ENCODE measurements at regions not wholly inside any gene's neighbourhood (a gene's known extent, or its start where the extent isn't known, plus 50 kb on each side); places are given as distances from the start of the nearest gene placed in this dataset.

DNA sequence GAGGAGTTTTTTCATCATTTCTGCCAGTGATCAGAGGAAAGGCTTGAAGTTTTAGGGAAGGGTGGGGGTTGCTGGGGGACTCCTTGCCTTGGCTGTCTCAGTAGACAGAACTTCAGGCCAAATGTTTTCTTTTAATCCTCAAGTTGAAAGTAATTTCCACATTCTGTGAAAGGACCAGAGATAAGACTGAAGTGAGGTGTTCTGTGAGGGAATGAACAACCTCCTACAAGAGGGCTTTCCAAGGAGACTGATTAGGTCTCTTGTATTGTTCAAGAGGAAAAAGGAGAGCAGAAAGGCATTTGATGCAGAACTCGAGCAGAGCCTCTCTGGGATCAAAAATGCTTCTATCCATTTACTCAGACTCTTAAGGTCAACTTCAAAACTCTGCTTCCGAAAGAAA is 282.1 kb upstream of the ATP10B start:
- no peak overlapping the region for H3K27ac ChIP-seq (ENCODE audit: control insufficient read depth, insufficient read depth)
- no peak overlapping the region for H3K4me3 ChIP-seq
- H3K9ac ChIP-seq (ENCODE audit: control insufficient read depth, insufficient read depth, low read length), result no peak overlapping the region
- ATAC-seq (no peak), DNase-seq (ENCODE audit: low read depth, low spot score) (no peak), FAIRE-seq (no peak)
- intact Hi-C loops (cut with micrococcal nuclease; ENCODE audit: unreplicated experiment), result no loop called here
- H3K79me2 ChIP-seq (ENCODE audit: control insufficient read depth, insufficient read depth, low read length), result no peaks in the 10 kb centered on the region
- no peak overlapping the region for H3K4me2 ChIP-seq (ENCODE audit: control insufficient read depth, insufficient read depth)
- H3K9me3 ChIP-seq (replicated peaks; ENCODE audit: control insufficient read depth, insufficient read depth, low read length), result no peaks in the 10 kb centered on the region
- in situ Hi-C loops (cut with MboI), result no loop called here
- POLR2A ChIA-PET, result interaction anchor here (1.0 kb wide), 1 partner anchor 108 kb away, joined by 4 read pairs; no protein-coding TSS in a partner anchor
- no peaks in the 10 kb centered on the region for H4K20me1 ChIP-seq (ENCODE audit: control insufficient read depth, insufficient read depth)
- RAD21 ChIA-PET (ENCODE audit: unreplicated experiment), result no interaction called here
- CTCF ChIA-PET, result no interaction called here
- SMC1A ChIA-PET (ENCODE audit: uncharacterized antibody, unreplicated experiment), result no interaction called here
- peaks cover 7% of the 10 kb centered on the region for H3K4me1 ChIP-seq (ENCODE audit: control insufficient read depth, insufficient read depth, low read length)
- BruUV-seq (replicated peaks), result no TSS peak
- WGBS (ENCODE audit: insufficient coverage, insufficient replicate concordance, low lambda C conversion rate, missing lambda C conversion rate), result 17% methylated on average over 2 of the region's 2 CpGs
- no peaks in the 10 kb centered on the region for H3K27me3 ChIP-seq (replicated peaks in 1 of 2; ENCODE audit: control insufficient read depth in 2 of 2, insufficient read depth in 2 of 2, low read length in 1 of 2)
- no peak overlapping the region for H2AFZ ChIP-seq (ENCODE audit: control insufficient read depth, low read depth, low read length)
- no peaks in the 10 kb centered on the region for H3K36me3 ChIP-seq (ENCODE audit: control insufficient read depth in 2 of 2, insufficient read depth in 2 of 2, low read length in 1 of 2)
- no peak for TF ChIP-seq TBL1XR1 (IDR thresholded peaks at IDR 0.05; ENCODE audit: low read depth, low read length)
- TF ChIP-seq CBX5 (IDR thresholded peaks at IDR 0.05; ENCODE audit: low read depth), result no peak
- no peak for TF ChIP-seq CREM (IDR thresholded peaks at IDR 0.05; ENCODE audit: low read depth)
- no peak for TF ChIP-seq POLR2A (IDR thresholded peaks at IDR 0.05; ENCODE audit: low read depth, low read length)
- TF ChIP-seq USF2 (IDR thresholded peaks at IDR 0.05; ENCODE audit: borderline replicate concordance, low read depth, low read length), result no peak
- TF ChIP-seq BMI1 (IDR thresholded peaks at IDR 0.05; ENCODE audit: borderline replicate concordance), result no peak
- no peak for TF ChIP-seq JUND (IDR thresholded peaks at IDR 0.05; ENCODE audit: low read depth, low read length)
- no peak for TF ChIP-seq RFX5 (IDR thresholded peaks at IDR 0.05; ENCODE audit: low read depth, low read length)
- TF ChIP-seq, protein P1, sequence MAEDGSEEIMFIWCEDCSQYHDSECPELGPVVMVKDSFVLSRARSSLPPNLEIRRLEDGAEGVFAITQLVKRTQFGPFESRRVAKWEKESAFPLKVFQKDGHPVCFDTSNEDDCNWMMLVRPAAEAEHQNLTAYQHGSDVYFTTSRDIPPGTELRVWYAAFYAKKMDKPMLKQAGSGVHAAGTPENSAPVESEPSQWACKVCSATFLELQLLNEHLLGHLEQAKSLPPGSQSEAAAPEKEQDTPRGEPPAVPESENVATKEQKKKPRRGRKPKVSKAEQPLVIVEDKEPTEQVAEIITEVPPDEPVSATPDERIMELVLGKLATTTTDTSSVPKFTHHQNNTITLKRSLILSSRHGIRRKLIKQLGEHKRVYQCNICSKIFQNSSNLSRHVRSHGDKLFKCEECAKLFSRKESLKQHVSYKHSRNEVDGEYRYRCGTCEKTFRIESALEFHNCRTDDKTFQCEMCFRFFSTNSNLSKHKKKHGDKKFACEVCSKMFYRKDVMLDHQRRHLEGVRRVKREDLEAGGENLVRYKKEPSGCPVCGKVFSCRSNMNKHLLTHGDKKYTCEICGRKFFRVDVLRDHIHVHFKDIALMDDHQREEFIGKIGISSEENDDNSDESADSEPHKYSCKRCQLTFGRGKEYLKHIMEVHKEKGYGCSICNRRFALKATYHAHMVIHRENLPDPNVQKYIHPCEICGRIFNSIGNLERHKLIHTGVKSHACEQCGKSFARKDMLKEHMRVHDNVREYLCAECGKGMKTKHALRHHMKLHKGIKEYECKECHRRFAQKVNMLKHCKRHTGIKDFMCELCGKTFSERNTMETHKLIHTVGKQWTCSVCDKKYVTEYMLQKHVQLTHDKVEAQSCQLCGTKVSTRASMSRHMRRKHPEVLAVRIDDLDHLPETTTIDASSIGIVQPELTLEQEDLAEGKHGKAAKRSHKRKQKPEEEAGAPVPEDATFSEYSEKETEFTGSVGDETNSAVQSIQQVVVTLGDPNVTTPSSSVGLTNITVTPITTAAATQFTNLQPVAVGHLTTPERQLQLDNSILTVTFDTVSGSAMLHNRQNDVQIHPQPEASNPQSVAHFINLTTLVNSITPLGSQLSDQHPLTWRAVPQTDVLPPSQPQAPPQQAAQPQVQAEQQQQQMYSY (CRISPR knock-in tag; IDR thresholded peaks at IDR 0.05), result no peak
- TF ChIP-seq ZSCAN29 (IDR thresholded peaks at IDR 0.05), result no peak
- no peak for TF ChIP-seq ZBTB4 (CRISPR knock-in tag; IDR thresholded peaks at IDR 0.05)
- TF ChIP-seq, protein P2, sequence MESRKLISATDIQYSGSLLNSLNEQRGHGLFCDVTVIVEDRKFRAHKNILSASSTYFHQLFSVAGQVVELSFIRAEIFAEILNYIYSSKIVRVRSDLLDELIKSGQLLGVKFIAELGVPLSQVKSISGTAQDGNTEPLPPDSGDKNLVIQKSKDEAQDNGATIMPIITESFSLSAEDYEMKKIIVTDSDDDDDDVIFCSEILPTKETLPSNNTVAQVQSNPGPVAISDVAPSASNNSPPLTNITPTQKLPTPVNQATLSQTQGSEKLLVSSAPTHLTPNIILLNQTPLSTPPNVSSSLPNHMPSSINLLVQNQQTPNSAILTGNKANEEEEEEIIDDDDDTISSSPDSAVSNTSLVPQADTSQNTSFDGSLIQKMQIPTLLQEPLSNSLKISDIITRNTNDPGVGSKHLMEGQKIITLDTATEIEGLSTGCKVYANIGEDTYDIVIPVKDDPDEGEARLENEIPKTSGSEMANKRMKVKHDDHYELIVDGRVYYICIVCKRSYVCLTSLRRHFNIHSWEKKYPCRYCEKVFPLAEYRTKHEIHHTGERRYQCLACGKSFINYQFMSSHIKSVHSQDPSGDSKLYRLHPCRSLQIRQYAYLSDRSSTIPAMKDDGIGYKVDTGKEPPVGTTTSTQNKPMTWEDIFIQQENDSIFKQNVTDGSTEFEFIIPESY (IDR thresholded peaks at IDR 0.05), result no peak
- TF ChIP-seq, protein P3, sequence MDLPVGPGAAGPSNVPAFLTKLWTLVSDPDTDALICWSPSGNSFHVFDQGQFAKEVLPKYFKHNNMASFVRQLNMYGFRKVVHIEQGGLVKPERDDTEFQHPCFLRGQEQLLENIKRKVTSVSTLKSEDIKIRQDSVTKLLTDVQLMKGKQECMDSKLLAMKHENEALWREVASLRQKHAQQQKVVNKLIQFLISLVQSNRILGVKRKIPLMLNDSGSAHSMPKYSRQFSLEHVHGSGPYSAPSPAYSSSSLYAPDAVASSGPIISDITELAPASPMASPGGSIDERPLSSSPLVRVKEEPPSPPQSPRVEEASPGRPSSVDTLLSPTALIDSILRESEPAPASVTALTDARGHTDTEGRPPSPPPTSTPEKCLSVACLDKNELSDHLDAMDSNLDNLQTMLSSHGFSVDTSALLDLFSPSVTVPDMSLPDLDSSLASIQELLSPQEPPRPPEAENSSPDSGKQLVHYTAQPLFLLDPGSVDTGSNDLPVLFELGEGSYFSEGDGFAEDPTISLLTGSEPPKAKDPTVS (IDR thresholded peaks at IDR 0.05; ENCODE audit: low read depth, low read length), result no peak
- TF ChIP-seq YY1 (IDR thresholded peaks at IDR 0.05; ENCODE audit: low read depth, low read length), result no peak

Measured in GM12878 (cell line).